GM23338 (cell line): ENCODE measurements at regions not wholly inside any gene's neighbourhood (a gene's known extent, or its start where the extent isn't known, plus 50 kb on each side); places are given as distances from the start of the nearest gene placed in this dataset.

Experiments used
- ATAC-seq: fragments of 200-7000 bp; cut with Tn5 transposase; 3 replicates; pipeline ENCODE4 v1.9.1; 2020
- DNase-seq: peaks from one replicate; pipeline ENCODE4 v3.0.0-alpha.2; 2015; ENCODE audit warnings: low spot score
- H2AFZ ChIP-seq: fragments of 200-600 bp; sonication (generic); 2 replicates; pipeline ENCODE4 v1.8.0; 2016; ENCODE audit warnings: antibody characterized with exemption, mild to moderate bottlenecking, moderate library complexity
- H3F3A ChIP-seq: fragments of 200-600 bp; sonication (generic); replicated peaks from 2 replicates; pipeline ENCODE4 v1.8.0; 2017; ENCODE audit warnings: antibody characterized with exemption, mixed run types, low read depth
- H3K27ac ChIP-seq: fragments of 200-600 bp; sonication (generic); 2 replicates; pipeline ENCODE4 v1.6.1; 2016; ENCODE audit warnings: low read depth
- H3K27me3 ChIP-seq: fragments of 200-600 bp; sonication (generic); 2 replicates; pipeline ENCODE4 v1.8.0; 2016; ENCODE audit warnings: mild to moderate bottlenecking, mixed run types, moderate library complexity; ENCODE audit not compliant: insufficient read depth
- H3K36me3 ChIP-seq: fragments of 200-600 bp; sonication (generic); 2 replicates; pipeline ENCODE4 v1.8.0; 2016; ENCODE audit warnings: mild to moderate bottlenecking; ENCODE audit not compliant: insufficient read depth
- H3K4me1 ChIP-seq: fragments of 200-600 bp; sonication (generic); 2 replicates; pipeline ENCODE4 v1.8.0; 2016; ENCODE audit warnings: mild to moderate bottlenecking, moderate library complexity; ENCODE audit not compliant: insufficient read depth
- H3K4me2 ChIP-seq: fragments of 200-600 bp; sonication (generic); 2 replicates; pipeline ENCODE4 v1.7.1; 2017; ENCODE audit warnings: mixed run types
- H3K4me3 ChIP-seq: fragments of 200-600 bp; sonication (generic); 2 replicates; pipeline ENCODE4 v1.6.1; 2016; ENCODE audit warnings: mixed run types
- H3K79me2 ChIP-seq: fragments of 200-600 bp; sonication (generic); replicated peaks from 2 replicates; pipeline ENCODE4 v1.8.0; 2017; ENCODE audit warnings: mild to moderate bottlenecking; ENCODE audit not compliant: insufficient read depth
- H3K9me2 ChIP-seq: fragments of 200-600 bp; sonication (generic); 2 replicates; pipeline ENCODE4 v1.8.0; 2017; ENCODE audit not compliant: insufficient read depth
- H4K20me1 ChIP-seq: fragments of 200-600 bp; sonication (generic); replicated peaks from 2 replicates; pipeline ENCODE4 v1.8.0; 2017; ENCODE audit warnings: mild to moderate bottlenecking; ENCODE audit not compliant: insufficient read depth
- H3K27ac Mint-ChIP-seq: 2 replicates; pipeline ENCODE4 v1.8.0; 2020; ENCODE audit warnings: inconsistent platforms, mild to moderate bottlenecking, moderate library complexity, mixed read lengths
- H3K27me3 Mint-ChIP-seq: 3 replicates; pipeline ENCODE4 v1.8.0; 2022; ENCODE audit warnings: low read depth, mild to moderate bottlenecking, moderate library complexity, mixed read lengths, inconsistent platforms; ENCODE audit not compliant: insufficient read depth, poor library complexity
- H3K36me3 Mint-ChIP-seq: 3 replicates; pipeline ENCODE4 v1.8.0; 2021; ENCODE audit warnings: low read depth, mild to moderate bottlenecking, inconsistent platforms, moderate library complexity, mixed read lengths
- H3K4me1 Mint-ChIP-seq: 3 replicates; pipeline ENCODE4 v1.8.0; 2020; ENCODE audit warnings: mild to moderate bottlenecking, inconsistent platforms, mixed read lengths
- H3K4me3 Mint-ChIP-seq: 3 replicates; pipeline ENCODE4 v1.8.0; 2021; ENCODE audit warnings: moderate library complexity, mild to moderate bottlenecking, inconsistent platforms, mixed read lengths
- H3K9me3 Mint-ChIP-seq: 3 replicates; pipeline ENCODE4 v1.8.0; 2020; ENCODE audit warnings: moderate library complexity, mild to moderate bottlenecking, inconsistent platforms, mixed read lengths
- EZH2 ChIP-seq: fragments of 200-600 bp; sonication (generic); IDR thresholded peaks from one replicate; pipeline ENCODE4 v1.8.0; 2017; ENCODE audit warnings: antibody characterized with exemption, mild to moderate bottlenecking, low read depth; ENCODE audit not compliant: unreplicated experiment
- EZH2phosphoT487 ChIP-seq: fragments of 200-600 bp; sonication (generic); IDR thresholded peaks from one replicate; pipeline ENCODE4 v1.8.1; 2018; ENCODE audit warnings: antibody characterized with exemption; ENCODE audit not compliant: unreplicated experiment
- JUNB ChIP-seq: IDR thresholded peaks from one replicate; pipeline ENCODE4 v1.6.1; 2016; ENCODE audit warnings: antibody characterized with exemption; ENCODE audit not compliant: unreplicated experiment
- NANOG ChIP-seq: IDR thresholded peaks from 2 replicates; pipeline ENCODE4 v1.6.1; 2016; ENCODE audit warnings: antibody characterized with exemption, borderline replicate concordance
- POLR2AphosphoS5 ChIP-seq: IDR thresholded peaks from 2 replicates; pipeline ENCODE4 v1.6.1; 2016; ENCODE audit warnings: antibody characterized with exemption, low read depth
- STAT1 ChIP-seq: IDR thresholded peaks from one replicate; pipeline ENCODE4 v1.6.1; 2016; ENCODE audit warnings: antibody characterized with exemption; ENCODE audit not compliant: unreplicated experiment
- ZNF331 ChIP-seq: fragments of 250-450 bp; sonication (Bioruptor Pico); IDR thresholded peaks from 2 replicates; pipeline ENCODE4 v1.5.0; 2020; ENCODE audit warnings: low read depth, mild to moderate bottlenecking, moderate library complexity
- TF ChIP-seq, protein P1 (sequence below): IDR thresholded peaks from 2 replicates; pipeline ENCODE4 v1.6.1; 2016; ENCODE audit warnings: antibody characterized with exemption
- TF ChIP-seq, protein P2 (sequence below): IDR thresholded peaks from one replicate; pipeline ENCODE4 v1.6.1; 2018; ENCODE audit warnings: antibody characterized with exemption; ENCODE audit not compliant: unreplicated experiment
- TF ChIP-seq, protein P3 (sequence below), 2 experiments: fragments of 200-600 bp in 1 of 2; sonication (generic) in 1 of 2; conservative IDR thresholded peaks; 2 replicates each; pipeline versions ENCODE4 v1.5.1 to v1.6.1; 2016 to 2017; ENCODE audit warnings: antibody characterized with exemption in 2 of 2, low read depth in 2 of 2, mild to moderate bottlenecking in 2 of 2, moderate library complexity in 1 of 2
- TF ChIP-seq, protein P4 (sequence below): fragments of 250-450 bp; sonication (Bioruptor Pico); IDR thresholded peaks from 2 replicates; pipeline ENCODE4 v1.5.0; 2020; ENCODE audit warnings: mild to moderate bottlenecking, moderate library complexity

DNA sequence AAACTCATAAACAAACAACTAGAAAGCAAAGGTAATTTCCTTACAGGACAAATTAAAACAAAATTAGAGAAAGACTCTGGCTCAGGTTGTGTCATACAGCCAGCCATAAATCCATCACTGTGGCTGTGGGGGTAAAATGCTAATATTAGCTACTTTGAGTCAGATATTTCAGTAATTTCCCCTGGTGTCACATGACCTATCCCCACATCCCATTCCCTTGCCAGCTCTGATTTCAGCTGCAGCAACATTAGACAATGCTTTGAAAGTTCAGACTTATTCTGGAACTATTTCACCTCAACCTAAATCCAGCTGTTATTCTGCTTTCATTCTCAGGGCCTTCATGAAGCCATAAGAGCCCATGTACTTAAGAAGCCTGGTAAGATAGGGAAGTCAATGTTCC lies 55.3 kb downstream of the RPL10L start:
- Mint-ChIP-seq H3K27me3 (no peaks in the 10 kb centered on the region), H3K4me1 (no peaks in the 10 kb centered on the region), H3K4me3 (no peak overlapping the region), H3K9me3 (no peaks in the 10 kb centered on the region), H3K36me3 (no peaks in the 10 kb centered on the region), H3K27ac (no peak overlapping the region)
- H3K79me2 ChIP-seq = no peaks in the 10 kb centered on the region
- TF ChIP-seq ZNF331 (CRISPR knock-in tag) (no peak), EZH2phosphoT487 (no peak), JUNB (no peak), POLR2AphosphoS5 (no peak), STAT1 (no peak), NANOG (no peak), EZH2 (no peak)
- TF ChIP-seq, protein P1, sequence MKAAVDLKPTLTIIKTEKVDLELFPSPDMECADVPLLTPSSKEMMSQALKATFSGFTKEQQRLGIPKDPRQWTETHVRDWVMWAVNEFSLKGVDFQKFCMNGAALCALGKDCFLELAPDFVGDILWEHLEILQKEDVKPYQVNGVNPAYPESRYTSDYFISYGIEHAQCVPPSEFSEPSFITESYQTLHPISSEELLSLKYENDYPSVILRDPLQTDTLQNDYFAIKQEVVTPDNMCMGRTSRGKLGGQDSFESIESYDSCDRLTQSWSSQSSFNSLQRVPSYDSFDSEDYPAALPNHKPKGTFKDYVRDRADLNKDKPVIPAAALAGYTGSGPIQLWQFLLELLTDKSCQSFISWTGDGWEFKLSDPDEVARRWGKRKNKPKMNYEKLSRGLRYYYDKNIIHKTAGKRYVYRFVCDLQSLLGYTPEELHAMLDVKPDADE = no peak
- TF ChIP-seq, protein P2, sequence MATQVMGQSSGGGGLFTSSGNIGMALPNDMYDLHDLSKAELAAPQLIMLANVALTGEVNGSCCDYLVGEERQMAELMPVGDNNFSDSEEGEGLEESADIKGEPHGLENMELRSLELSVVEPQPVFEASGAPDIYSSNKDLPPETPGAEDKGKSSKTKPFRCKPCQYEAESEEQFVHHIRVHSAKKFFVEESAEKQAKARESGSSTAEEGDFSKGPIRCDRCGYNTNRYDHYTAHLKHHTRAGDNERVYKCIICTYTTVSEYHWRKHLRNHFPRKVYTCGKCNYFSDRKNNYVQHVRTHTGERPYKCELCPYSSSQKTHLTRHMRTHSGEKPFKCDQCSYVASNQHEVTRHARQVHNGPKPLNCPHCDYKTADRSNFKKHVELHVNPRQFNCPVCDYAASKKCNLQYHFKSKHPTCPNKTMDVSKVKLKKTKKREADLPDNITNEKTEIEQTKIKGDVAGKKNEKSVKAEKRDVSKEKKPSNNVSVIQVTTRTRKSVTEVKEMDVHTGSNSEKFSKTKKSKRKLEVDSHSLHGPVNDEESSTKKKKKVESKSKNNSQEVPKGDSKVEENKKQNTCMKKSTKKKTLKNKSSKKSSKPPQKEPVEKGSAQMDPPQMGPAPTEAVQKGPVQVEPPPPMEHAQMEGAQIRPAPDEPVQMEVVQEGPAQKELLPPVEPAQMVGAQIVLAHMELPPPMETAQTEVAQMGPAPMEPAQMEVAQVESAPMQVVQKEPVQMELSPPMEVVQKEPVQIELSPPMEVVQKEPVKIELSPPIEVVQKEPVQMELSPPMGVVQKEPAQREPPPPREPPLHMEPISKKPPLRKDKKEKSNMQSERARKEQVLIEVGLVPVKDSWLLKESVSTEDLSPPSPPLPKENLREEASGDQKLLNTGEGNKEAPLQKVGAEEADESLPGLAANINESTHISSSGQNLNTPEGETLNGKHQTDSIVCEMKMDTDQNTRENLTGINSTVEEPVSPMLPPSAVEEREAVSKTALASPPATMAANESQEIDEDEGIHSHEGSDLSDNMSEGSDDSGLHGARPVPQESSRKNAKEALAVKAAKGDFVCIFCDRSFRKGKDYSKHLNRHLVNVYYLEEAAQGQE = no peak
- TF ChIP-seq, protein P3, sequence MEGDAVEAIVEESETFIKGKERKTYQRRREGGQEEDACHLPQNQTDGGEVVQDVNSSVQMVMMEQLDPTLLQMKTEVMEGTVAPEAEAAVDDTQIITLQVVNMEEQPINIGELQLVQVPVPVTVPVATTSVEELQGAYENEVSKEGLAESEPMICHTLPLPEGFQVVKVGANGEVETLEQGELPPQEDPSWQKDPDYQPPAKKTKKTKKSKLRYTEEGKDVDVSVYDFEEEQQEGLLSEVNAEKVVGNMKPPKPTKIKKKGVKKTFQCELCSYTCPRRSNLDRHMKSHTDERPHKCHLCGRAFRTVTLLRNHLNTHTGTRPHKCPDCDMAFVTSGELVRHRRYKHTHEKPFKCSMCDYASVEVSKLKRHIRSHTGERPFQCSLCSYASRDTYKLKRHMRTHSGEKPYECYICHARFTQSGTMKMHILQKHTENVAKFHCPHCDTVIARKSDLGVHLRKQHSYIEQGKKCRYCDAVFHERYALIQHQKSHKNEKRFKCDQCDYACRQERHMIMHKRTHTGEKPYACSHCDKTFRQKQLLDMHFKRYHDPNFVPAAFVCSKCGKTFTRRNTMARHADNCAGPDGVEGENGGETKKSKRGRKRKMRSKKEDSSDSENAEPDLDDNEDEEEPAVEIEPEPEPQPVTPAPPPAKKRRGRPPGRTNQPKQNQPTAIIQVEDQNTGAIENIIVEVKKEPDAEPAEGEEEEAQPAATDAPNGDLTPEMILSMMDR (conservative IDR thresholded peaks at IDR 0.05; ENCODE audit: low read depth in 2 of 2) = no peak
- TF ChIP-seq, protein P4, sequence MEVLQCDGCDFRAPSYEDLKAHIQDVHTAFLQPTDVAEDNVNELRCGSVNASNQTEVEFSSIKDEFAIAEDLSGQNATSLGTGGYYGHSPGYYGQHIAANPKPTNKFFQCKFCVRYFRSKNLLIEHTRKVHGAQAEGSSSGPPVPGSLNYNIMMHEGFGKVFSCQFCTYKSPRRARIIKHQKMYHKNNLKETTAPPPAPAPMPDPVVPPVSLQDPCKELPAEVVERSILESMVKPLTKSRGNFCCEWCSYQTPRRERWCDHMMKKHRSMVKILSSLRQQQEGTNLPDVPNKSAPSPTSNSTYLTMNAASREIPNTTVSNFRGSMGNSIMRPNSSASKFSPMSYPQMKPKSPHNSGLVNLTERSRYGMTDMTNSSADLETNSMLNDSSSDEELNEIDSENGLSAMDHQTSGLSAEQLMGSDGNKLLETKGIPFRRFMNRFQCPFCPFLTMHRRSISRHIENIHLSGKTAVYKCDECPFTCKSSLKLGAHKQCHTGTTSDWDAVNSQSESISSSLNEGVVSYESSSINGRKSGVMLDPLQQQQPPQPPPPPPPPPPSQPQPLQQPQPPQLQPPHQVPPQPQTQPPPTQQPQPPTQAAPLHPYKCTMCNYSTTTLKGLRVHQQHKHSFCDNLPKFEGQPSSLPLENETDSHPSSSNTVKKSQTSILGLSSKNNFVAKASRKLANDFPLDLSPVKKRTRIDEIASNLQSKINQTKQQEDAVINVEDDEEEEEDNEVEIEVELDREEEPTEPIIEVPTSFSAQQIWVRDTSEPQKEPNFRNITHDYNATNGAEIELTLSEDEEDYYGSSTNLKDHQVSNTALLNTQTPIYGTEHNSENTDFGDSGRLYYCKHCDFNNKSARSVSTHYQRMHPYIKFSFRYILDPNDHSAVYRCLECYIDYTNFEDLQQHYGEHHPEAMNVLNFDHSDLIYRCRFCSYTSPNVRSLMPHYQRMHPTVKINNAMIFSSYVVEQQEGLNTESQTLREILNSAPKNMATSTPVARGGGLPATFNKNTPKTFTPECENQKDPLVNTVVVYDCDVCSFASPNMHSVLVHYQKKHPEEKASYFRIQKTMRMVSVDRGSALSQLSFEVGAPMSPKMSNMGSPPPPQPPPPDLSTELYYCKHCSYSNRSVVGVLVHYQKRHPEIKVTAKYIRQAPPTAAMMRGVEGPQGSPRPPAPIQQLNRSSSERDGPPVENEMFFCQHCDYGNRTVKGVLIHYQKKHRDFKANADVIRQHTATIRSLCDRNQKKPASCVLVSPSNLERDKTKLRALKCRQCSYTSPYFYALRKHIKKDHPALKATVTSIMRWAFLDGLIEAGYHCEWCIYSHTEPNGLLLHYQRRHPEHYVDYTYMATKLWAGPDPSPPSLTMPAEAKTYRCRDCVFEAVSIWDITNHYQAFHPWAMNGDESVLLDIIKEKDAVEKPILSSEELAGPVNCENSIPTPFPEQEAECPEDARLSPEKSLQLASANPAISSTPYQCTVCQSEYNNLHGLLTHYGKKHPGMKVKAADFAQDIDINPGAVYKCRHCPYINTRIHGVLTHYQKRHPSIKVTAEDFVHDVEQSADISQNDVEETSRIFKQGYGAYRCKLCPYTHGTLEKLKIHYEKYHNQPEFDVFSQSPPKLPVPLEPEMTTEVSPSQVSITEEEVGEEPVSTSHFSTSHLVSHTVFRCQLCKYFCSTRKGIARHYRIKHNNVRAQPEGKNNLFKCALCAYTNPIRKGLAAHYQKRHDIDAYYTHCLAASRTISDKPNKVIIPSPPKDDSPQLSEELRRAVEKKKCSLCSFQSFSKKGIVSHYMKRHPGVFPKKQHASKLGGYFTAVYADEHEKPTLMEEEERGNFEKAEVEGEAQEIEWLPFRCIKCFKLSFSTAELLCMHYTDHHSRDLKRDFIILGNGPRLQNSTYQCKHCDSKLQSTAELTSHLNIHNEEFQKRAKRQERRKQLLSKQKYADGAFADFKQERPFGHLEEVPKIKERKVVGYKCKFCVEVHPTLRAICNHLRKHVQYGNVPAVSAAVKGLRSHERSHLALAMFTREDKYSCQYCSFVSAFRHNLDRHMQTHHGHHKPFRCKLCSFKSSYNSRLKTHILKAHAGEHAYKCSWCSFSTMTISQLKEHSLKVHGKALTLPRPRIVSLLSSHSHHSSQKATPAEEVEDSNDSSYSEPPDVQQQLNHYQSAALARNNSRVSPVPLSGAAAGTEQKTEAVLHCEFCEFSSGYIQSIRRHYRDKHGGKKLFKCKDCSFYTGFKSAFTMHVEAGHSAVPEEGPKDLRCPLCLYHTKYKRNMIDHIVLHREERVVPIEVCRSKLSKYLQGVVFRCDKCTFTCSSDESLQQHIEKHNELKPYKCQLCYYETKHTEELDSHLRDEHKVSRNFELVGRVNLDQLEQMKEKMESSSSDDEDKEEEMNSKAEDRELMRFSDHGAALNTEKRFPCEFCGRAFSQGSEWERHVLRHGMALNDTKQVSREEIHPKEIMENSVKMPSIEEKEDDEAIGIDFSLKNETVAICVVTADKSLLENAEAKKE = no peak
- DNase-seq = no peak
- no peaks in the 10 kb centered on the region for H4K20me1 ChIP-seq
- H3K9me2 ChIP-seq = no peaks in the 10 kb centered on the region
- no peak for ATAC-seq
- no peaks in the 10 kb centered on the region for H3F3A ChIP-seq
- H3K4me1 ChIP-seq = no peaks in the 10 kb centered on the region
- H3K27ac ChIP-seq = no peak overlapping the region
- H3K27me3 ChIP-seq = no peaks in the 10 kb centered on the region
- H3K4me2 ChIP-seq = no peak overlapping the region
- H2AFZ ChIP-seq = peak overlapping the region; percentile 23; the same call in 1 of the 2 replicates
- H3K4me3 ChIP-seq = no peak overlapping the region
- H3K36me3 ChIP-seq = no peaks in the 10 kb centered on the region
